Superior temporal gyrus (tissue), 1 donor: ENCODE measurements at regions not wholly inside any gene's neighbourhood (a gene's known extent, or its start where the extent isn't known, plus 50 kb on each side); places are given as distances from the start of the nearest gene placed in this dataset.

Experiments used
- DNase-seq: peaks from one replicate; pipeline ENCODE4 v3.0.0-alpha.2; 2016; ENCODE audit errors: extremely low spot score

DNA sequence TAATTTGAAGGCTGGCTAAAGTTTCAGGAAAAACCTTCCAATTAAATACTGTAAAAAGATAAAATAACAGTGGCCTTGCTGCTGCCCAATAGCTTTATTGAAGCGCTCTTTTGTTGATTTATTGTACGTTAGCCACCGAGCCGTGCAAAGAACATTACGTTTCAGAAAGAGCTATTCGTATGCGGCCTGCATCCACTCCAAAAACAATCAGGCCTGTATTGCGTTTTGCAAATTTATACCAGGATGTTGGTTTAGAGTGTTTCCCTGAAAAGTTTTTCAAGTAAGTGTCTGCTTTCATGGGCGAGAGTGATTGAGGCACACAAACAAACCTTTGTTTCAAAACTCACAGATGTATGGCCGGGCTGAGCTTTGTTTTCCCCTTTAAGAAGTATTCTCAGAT, 257.2 kb upstream of the SALL3 start:
- DNase-seq, result peak; percentile 77

DNA sequence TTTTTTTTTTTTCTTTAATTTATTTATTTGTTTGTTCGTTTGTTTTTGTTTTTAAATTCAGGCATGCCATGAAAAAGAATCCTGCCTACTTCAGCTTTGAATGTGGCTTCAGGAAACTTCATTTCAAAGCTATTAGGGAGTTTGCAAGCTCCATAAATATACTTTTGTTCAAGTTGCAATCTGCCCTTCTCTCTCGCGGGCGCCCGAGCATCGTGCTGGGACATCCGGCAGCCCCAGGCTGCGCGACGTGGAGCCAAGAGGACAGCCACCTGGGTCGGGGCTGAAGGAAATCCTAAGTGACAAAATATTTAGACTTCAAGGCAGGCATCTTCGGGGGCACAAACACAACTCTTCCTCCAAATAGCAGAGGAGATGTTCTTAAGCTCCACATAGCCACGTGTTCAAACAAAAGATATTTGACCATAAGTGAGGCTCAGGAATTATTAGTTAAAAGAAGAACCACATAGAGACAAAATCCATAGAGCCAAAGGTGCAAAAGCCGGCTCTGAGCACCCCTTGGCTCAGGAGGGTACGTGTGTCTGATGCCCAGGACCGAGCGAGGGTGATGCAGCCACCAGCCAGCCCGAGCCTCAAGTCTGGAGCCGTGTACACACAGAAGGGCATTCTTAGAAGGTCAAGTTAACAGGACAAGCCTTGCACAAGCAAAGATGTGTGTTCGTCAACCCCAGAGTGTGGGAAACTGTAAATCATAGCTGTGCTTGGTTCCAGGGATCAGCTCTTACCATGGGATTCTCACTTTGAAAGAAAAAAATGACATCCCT, 256.5 kb upstream of the SALL3 start:
- DNase-seq, result peak; percentile 16

DNA sequence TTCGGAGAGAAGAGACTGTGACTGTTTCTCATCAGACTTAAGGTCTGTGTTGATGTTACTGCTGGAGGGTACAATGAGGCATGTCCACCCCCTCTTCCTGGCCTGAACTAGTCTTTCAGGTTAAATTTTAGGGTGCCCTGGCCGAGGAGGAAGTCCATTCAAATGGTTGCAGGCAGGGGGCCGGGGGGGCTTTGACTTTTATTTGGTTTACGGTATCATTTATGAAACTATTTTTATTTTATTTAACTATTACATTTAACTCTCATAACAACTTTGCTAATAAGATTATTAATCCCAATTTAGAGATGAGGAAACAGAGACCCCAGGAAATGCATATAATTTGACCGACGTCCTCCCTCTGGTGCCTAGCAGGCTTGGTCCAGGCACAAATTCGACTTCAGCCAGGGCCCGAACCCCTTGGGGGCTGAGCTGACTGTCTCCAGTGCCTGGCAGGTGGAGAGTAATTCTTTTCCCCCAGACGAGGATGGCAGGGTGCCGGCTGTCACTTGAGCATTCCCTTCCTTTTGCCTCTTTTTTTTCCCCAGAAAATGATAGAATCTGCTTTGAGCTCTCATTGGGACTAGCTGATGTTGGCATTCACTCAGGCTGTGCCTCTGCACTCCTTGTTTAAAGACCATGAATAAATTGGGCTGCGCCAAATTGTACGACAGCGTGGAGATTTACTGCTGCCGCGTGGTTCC, 255.3 kb upstream of the SALL3 start:
- DNase-seq, result no peak

DNA sequence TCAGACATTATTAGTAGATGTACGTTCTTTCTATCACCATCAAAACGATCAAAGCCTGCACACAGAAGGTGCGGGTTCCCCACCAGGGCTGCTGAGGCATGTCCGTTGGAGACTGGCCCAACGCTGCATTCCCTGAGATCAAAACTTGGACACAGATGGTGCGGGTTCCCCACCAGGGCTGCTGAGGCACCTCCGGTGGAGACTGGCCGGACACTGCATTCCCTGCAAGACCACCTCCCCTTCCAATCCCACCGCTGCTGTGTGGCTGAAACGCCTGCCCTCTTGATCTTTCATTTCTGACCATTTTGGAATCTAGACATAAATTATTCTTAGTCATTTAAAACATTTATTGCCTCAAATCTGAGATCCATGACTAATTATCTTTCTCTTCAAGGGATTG, 254.2 kb upstream of the SALL3 start:
- DNase-seq, result no peak

- DNase-seq, result no peak
Observed at GRCh38 chr18:78726326-78727056, 253.1 kb upstream of the SALL3 start.

DNA sequence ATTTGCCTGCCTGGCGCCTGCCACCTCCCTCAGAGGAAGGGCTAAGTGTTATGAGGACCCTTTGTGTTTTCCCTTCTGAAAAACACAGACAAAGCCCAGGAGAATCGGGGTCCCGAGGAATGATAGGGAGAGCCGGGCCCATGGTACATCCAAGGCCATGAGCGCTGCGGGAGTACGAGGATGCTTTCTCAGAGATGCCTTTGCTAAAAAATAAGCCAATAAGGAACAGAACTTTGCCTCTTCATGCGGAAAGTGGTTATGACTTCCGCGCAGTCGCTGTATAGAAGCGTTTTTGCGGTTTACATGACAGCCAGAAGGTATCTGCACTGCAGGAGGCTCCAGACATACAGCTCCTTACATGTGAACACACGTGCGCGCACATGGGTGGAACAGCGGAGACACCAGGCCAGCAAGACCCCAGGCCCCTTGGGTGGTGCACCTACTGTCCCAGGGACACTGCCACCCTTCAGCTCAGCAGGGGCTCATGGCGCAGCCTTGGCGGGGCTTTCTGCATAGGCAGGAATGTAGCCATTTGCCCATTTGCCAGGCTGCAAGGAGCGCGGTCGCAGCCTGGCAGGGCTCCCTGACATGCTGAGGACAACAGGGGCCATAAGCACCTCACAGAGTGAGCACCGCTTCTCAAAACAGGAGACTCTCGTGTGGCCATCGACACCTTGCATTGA, 252.4 kb upstream of the SALL3 start:
- DNase-seq, result no peak

GRCh38 chr18:78727877-78728783, 251.5 kb upstream of the SALL3 start:
- DNase-seq, result no peak

DNA sequence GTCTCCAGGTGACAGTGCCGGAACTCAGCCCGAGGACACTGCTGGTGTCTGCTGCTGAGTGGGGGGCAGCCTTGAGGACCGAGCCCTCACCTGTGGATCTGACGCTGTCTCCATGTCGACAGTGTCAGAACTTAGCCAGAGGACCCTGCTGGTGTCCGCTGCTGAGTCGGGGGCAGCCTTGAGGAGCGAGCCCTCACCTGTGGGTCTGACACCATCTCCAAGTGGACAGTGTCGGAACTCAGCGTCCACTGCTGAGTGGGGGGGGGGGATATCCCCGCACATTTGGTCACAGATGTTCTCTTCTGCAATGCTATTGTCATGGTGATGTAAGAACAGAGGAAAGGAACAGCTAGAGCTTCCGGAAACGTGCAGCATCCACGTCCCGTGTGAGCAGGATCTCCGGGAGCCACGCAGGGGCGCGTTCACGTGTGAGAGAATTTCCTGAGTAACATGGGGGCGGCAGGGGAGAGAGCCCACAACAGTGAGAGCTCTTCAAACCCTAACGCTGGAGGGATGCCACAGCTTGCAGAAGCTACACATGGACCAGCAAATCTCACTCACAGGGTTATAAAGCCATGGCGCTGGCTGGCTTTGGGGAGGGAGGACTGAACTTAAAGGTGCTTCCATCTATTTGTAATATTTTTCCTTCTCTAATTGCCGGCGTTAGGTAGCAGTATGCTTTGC, 250.7 kb upstream of the SALL3 start:
- DNase-seq, result no peak

DNA sequence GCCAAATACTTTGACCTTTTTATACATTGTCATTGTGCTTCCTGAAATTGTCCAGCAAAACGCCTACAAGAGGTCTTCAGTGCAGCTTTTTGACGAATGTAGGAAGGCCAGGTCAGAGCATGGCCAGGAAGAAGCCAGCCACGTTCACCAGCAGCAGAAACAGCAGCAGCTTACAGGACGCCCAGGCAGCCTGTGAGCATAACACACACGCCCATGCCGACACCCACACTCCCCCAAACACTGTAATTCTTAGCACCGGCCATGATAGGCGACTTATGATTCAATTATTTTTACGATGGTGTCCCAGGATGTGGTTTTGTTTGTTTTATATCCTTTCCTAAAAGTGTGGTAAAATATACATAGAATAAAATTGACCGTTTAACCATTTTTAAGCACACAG, 249.1 kb upstream of the SALL3 start:
- no peak for DNase-seq

GRCh38 chr18:78731016-78731397, 248.6 kb upstream of the SALL3 start:
- DNase-seq, result no peak

- no peak for DNase-seq
Observed at GRCh38 chr18:78731398-78732032, 248.1 kb upstream of the SALL3 start.

- DNase-seq, result no peak
Observed at GRCh38 chr18:78732273-78733210, 247.1 kb upstream of the SALL3 start.

DNA sequence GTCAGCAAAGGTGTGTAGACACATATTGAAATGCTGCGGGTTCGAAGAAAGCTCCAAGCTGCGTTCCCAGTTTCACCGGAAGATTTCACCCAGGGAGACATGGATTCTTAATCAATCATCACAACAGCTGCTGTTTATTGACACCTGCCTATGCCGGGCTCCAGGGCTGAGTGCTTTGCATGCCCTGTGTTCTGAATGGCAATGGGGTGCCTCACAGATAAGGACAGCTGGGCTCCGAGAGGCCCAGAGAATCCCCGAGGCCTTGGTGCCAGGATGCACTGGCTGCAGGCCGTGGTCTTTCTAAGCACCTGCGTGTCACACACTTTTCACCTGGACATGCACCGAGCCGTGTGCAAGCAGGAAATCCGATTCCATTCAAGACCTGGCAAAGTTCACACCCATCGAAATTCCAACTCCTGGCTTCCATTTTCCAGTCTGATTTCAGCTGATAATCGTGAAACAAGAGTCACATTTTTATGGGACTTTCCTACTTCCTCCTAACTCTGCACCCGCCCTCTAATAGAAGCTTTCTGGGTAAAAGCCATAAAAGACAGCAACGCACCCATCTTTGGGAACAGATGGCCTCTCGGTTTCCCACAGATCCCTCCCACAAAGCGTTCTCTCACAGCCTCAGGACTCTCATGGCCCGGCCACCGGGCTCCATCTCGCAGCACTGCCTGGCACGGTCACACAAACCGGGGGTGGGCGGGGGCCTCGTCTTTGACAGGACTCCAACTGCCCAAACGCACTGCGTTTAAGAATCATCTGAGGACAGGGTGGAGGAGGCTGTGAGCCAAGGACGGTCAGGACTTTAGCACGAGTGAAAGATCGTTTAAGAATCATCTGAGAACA, 245.6 kb upstream of the SALL3 start:
- peak; percentile 36 for DNase-seq

DNA sequence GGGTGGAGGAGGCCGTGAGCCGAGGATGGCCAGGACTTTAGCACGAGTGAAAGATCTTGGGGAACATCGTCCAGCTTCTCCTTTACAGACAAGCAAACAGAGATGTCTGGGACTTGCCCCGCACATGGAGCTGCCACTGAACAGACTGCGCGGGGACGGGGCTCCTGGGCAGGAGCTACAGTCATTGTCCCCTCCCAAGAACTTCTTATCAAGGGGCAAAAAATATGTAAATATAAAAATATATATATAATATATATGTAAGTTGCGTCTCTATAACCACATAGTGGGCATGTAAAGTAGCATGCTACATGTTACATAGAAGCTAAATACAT, 245.0 kb upstream of the SALL3 start:
- DNase-seq, result no peak

- no peak for DNase-seq
Observed at GRCh38 chr18:78735131-78736014, 244.2 kb upstream of the SALL3 start.

GRCh38 chr18:78736015-78736690, 243.5 kb upstream of the SALL3 start:
- no peak for DNase-seq
